ENCODE measurements at regions not wholly inside any gene's neighbourhood (a gene's known extent, or its start where the extent isn't known, plus 50 kb on each side); places are given as distances from the start of the nearest gene placed in this dataset.
A peak's percentile ranks its signal among the peaks of the same experiment; 100 is the strongest.
"Not testable (repeated sequence)": the region's sequence is repeated elsewhere in the genome, so short reads cannot be mapped to it uniquely, and the experiment has no call there.

DNA sequence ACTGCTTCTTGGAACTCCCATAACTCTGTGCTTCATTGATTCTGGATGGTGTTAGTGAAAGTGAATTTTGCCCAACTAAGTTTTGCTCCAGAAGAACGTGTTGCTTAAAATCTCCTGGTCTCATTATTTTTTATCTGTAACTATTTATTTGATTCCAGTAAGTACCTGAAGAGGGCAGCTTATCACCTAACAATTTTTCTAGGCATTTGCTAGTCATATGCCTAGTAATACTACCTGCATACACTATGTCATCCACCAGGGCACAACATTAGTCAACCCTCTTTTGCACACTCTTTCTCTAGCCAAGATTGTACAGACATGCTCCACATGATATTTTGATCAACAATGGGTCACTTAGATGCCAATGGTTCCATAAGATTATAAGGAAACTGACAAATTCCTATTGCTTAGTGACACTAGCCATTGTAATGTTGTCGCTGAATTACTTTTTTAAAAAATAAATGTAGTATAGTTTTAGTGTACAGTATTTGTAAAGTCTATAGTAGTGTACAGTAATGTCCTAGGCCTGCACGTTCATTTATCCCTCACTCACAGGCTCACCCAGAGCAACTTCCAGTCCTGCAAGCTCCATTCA is 499.9 kb upstream of the AADAT start:
- peak; percentile 70 for DNase-seq (ENCODE audit: low read depth)

DNA sequence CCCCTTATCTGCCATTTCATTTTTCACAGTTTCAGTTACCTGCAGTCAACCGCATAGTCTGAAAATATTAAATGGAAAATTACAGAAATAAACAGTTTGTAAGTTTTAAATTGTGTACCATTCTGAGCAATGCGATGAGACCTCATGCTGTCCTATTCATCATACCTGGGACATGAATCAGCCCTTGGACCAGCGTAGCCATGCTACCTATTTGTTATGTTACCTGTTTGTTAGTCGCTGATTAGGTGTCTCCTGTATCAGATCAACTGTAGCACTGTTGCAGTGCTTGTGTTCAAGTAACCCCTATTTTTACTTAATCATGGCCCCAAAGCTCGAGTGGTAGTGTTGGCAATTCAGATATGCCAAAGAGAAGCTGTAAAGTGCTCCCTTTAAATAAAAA is 492.2 kb upstream of the AADAT start:
- DNase-seq (ENCODE audit: low read depth): no peak

DNA sequence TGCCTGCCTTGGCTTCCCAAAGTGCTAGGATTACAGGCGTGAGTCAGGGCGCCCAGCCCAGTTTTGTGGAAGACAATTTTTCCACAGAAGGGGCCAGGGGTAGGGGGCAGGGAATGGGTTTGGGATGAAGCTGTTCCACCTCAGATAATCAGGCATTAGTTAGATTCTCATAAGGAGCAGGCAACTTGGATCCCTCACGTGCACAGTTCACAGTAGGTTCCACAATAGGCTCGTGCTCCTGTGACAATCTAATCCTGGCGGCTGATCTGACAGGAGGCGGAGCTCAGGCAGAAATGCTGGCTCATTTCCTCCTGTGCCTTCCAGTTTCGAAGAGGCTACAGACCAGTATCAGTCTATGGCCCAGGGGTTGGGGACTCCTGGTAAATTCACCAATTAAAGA is 491.6 kb upstream of the AADAT start:
- DNase-seq (ENCODE audit: low read depth): no peak

DNA sequence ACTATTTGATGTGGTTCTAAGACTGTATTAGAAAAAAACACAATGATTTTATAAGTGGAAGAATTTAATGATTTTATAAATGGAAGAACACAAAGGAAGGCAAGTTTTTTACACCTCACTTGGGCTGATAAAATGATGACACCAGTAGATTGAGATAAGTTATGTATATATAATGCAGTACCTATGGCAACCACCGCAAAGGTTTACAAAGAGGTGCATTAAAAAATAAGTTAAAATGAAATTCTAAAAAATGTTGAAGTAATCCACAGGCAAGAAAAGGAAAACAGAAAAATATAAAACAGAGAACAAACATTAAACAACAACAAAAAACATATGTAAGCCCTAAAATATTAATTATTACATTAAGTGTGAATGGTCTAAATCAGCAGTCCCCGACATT is 490.9 kb upstream of the AADAT start:
- no peak for DNase-seq (ENCODE audit: low read depth)

DNA sequence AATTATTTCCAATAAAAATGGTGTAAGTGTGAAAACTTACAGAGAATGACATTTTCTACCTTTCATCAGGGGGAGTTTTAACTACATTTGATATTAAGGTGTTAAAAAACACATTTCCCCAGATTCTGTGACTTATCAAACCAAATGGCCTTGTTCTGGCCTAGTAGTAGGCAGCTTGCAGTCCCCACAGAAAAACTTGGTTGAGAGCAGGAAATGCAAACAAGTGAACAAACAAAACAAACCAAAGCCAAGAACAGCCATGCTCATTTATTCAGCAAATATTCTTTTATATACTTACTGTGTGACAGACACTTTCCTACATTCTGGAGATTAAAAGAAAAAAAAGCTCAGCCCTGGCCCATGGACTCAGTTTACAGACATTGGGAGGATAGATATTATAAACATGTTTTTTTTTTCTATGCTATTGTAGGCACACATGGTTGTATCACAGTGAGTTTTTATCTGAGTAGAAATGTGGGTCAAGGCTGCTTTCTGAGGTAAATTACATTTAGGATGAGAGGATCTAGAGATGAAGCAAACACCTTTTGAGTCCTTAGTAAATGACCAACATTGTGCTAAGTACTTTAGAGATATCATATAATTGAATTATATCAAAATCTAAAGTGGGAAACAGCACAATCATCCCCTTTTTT is 449.2 kb upstream of the AADAT start:
- DNase-seq (ENCODE audit: low read depth): no peak

DNA sequence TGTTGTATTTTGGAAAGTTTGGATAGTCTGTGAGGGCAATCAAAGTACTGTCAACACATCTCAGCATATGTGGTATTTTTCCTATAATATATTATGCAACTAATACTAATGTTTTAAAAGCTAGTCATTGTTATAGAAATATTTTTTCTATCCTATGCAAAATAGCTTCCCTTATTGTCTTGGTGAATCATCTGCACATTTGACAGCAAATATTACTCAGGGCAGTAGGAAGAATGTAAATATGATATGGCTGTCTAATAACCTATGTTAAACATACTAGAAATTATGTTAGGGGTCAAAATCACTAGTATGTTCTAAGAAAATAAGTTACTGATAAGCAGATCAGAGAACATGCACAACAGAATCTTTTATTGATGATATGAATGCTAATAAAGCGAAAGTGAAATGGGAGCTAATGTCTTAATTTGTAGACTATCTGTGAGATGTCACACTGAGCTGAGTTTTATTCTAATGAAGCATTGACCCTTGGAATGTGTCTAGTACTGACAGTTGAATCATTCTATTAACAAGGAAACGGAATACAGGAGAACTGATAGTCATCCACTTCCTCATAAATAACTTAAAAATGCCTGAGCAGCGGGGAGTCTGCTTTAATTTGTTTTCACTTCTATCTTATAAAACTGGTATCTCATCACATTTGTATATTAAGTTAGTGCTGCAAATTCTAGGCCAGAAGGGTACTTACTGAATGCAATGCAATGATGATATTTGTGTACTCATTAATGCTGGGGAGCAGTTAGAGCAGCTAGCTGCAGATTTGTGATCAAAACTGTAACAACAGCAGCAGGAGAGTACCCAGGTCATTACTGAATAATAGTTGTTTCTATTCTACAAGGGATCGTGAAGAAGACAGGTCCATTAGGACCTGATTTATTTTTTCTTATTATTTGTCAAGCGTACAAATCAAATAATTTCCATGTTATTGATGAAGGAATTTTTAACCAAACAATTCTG is 440.3 kb upstream of the AADAT start:
- peak; percentile 4 for DNase-seq (ENCODE audit: low read depth)

DNA sequence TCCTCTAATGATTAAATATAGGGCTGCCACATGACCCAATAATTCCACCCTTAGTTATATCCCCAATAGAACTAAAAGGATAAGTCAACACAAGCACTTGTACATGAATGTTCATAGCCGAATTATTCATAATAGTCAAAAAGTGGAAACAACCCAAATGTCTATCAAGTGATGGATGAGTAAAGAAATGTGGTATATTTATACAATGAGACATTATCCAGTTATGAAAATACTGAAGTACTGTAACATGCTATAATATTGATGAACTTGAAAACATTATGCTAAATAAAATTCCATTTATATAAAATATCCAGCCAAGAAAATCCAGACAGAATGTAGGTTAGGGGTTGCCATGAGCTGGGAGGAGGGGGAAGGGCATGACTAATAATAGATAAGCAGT is 436.7 kb upstream of the AADAT start:
- DNase-seq (ENCODE audit: low read depth): no peak

DNA sequence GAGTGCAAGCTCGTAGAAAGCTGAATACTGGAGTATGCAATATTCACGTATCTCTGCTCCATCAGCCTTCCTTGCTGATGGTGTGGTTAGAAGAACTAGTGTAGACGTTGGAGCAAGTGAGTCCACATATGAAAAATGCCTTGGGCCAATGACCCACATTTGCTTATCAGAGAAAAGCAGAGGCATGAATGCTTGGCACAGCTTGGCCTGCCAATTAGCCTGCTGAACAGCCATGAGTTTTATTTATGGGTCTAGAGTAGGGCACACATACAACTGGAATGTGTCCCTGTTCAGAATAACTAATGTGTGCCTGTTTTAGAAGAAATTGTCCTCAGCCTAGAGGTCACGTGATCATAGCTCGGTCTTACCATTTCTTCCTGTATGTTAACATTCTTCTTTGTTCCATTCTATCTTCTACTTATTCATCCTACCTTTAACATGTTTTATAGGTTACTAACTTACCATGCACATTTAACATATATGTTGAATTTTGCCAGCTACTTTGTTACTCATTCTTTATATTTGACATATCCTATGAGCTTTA is 432.7 kb upstream of the AADAT start:
- DNase-seq (ENCODE audit: low read depth): no peak

DNA sequence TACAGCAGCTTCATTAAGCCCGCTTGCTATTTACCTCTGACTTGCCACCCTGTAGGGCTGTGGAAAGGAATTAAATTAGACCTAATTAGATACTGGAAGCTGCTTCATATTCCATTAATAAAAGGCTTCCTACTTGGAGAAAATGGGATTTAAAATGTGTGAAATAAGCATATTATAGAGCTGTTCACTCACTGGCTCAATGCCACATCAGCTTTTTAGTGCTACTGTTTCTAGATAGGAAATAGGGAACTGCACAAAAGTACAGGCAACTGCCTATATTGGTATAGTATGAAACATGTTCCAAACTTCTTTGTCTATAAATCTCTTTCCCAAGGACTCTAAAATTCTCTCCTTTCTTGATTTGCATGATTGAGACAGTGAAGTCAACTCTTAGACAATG is 407.9 kb upstream of the AADAT start:
- no peak for DNase-seq (ENCODE audit: low read depth)

DNA sequence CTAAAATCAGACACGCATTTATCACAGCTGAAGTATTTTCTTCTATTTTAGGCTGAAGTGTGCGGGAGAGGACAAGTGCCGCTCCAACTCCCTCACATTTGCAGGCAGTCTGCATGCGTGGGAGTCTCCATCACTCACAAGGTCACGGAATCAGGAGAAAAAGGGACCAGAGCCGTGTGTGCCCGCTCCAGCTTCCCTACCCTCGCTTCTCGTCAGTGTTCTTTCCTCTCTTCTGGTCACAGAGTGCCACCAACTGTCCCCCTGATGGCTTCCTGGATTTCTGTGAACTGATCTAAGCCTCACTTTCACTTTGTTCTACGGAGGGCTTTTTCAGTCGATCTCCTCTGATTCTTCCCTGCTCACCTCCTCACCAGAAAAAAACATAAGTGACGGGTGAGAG is 407.4 kb upstream of the AADAT start:
- no peak for DNase-seq (ENCODE audit: low read depth)

DNA sequence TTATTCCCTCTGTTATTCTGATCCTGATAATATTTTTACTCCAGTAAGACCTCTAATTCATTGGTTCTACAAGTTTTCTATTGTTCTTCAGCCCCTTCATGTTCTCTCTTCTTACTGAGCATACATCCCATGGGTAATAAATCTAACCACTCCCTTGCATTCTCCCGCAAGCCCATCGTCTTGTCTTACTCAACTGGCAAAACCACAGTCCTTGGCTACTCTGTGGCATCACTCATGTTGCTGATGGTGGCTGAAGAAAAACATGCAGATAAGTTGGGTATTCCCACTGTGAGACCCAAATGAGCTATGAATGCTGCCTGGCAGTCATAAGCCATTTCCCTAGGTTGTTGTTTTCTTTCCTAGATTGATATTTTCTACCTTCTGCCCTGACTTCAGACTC is 402.2 kb upstream of the AADAT start:
- DNase-seq (ENCODE audit: low read depth): peak; percentile 62

DNA sequence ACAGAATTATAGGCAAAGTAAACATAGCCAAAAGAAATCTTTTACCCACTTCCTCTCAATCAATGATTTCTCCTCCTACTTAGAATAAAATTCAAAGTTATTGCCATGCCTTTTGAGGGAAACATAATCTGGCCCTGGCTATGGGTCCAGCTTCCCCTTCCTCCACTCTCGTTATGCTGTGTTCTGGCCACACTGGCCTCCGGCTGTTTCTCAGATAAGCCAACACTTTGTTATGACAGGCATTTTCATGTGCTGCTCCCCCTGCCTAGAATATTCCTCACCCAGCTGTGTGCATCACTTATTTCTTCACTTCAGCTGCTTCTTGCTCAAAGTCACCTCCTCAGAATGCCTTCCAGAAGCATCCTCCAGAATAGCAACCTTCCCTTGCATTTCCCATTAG is 386.6 kb upstream of the AADAT start:
- peak; percentile 78 for DNase-seq (ENCODE audit: low read depth)

DNA sequence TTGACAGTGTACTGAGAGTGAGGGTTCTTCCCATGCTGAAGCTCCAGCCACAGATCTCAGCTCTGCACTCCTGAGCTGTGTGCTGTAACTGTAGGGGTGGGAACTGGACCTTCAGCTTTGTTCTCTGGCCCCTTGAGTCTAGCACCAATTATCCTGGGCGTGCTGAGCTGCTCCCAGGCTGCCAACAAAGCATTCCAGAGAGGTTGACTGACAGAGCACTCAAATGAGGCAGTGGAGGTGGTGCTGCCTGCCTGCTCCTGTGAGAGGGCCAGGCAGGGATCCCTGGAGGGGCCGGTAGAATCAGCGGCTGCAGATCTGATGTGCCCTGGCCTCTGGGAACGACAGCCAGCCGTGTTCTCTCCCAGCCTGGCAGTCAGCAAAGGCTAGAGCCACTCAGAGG is 375.7 kb upstream of the AADAT start:
- no peak for DNase-seq (ENCODE audit: low read depth)

DNA sequence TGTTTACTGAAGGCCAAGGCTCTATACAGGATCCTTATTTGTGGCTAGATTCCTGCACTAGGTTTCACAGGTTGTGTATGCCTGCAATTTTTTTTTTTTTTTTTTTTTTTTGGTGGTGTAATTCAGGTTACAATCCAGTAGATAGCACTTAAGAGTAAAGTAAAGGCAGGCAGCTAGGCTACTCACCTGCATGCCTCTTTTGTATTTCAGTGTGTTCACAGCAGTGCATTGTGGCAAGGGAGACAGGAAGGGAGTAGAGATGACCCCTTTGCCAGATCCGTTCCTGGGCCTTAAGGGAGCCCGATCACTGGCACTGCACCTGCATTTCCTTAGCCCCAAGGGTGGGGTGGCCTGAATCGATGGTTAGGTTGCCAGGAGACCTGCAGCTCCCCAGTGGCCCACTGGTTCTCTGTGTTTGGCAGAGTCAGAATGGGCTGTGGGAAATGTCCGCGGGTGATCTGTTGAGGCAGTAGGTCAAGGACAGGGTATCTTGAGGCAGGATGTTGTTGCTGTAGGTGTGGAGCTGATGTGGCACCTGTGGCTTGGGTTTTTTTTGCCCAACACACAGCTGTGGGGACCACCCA is 374.9 kb upstream of the AADAT start:
- no peak for DNase-seq (ENCODE audit: low read depth)

DNA sequence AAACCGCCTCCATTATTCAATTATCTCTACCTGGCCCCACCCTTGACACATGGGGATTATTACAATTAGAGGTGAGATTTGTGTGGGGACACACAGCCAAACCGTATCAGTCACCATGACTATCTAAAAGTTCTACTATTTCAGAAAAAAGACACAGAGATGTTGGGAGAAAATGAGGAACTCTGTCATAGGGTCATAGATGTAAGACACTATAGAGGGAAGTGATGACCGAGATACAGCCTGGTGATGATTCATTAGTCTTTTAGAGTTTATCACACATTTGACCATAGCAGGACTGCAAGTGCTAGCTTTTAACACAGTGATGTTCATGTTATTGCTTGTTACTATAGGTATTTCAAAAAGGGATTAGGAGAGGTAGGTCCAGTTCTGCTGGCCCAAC is 357.0 kb upstream of the AADAT start:
- DNase-seq (ENCODE audit: low read depth): no peak

DNA sequence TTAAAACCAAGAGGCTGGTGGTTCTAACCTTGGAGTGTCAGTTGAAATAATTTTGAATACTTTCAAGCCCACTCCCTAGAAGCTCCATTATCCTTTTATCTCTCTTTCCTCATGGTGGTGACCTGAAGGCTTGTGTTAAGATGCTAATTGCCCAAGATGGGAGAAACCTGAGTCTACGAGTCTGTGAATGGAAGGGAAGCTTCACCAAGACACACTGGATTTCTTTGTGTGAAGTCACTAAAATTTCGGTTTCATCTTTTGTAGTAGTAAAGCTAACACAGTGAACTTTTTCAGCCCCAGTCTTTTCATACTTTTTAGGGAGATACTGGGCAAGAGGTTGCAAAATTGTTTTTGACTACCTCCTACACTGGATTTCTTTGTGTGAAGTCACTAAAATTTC is 351.4 kb upstream of the AADAT start:
- DNase-seq (ENCODE audit: low read depth): not testable (repeated sequence)

DNA sequence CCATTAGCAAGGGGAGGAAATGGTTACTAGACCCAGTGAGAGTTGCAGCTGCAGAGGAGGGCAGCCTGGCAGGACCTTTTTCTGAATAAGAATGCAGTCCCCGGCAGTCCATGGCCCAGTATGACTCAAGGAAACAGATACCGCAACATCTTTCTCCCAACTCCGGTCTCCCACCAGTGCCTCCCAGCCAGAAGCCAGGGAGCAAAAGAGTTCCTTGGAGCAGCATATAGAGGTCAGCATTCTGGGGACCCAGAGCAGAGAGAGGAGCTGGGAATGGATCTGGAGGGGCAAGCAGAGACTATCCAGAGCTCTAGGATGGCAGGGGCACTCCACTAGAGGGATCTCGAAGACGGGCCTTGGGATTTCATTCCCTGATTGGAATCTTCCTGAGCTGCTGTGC is 339.2 kb upstream of the AADAT start:
- no peak for DNase-seq (ENCODE audit: low read depth)

DNA sequence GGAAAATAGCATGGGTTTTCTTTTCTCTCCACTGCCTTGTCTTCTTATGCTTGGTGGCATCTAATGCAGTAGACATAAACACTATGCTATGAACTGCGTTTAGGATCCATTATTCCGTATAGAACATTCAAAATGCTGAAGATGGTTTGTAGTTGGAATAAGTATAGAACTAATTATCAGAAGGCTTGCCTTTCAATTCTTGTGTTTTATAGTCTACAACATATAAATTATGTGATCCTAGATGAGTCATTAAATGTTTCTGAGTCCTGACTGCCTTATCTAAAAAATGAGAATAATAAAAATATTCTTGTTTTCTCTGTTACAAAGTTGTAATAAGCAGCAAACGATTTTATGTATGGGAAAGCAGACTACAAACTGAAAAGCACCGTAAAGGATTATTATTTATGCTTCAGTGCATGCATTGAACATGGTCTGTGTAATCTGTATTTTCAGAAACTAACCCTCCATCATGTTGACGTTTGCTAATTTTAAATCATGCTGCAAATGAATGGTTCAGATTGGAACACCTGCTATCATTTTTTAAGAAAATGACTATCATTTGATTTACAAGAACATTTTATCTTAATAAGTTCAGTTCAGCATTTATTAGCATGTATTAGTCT is 335.9 kb upstream of the AADAT start:
- DNase-seq (ENCODE audit: low read depth): no peak

DNA sequence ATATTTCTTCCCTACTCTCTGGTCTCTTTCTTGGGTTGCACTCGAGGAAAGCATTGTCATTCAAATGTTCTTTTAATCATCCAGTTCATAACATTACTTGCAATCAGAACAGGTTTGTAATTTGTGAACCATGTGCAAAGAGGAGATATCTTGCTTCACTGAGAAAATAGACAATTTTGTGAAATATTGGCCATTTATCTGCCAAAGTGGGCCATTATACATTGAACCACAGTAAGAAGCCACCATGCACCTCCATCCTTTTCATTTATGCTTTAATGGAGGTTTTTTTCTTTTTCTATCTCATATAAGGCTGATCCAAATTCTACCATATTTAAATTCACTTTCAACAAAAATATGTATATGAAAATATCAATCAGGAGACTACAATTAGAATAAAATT is 335.3 kb upstream of the AADAT start:
- DNase-seq (ENCODE audit: low read depth): no peak

DNA sequence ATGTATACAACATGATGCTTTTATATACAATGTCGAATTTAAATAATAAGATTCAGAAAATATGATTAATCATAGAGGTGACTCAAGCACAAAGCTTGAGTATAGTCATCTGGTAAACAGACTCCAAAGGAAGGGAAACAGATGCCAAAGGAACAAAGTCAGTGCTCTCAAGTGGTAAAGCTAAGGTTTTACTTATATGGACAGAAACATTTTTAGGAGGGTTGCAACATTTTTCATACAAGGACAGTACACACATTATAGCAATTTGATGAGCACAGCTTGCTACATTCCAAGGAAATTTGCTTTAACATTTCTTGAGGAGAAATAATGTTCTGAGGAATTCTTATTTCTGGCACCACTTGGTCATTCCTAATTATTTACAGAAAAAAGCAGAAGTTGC is 333.4 kb upstream of the AADAT start:
- DNase-seq (ENCODE audit: low read depth): peak; percentile 93

DNA sequence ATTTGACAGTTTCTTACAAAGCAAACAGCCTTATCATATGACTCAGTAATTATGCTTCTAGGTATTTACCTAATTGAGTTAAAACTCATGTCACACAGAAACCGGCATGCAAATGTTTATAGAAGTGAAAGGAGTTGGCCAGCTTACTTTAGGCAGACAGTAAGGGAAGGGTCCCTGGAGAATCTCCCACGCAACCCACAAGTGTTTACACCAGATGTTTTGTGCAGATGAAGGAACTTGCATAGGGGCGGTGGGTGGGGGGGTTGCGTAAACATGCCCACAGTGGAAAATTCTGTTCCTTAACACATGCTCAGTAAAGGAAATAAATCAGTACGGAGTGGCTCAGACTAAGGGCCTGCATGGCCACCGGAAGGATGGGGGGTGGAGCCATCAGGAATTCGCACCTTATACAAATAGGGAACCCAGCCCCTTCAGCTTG is 330.5 kb upstream of the AADAT start:
- peak; percentile 94 for DNase-seq (ENCODE audit: low read depth)

DNA sequence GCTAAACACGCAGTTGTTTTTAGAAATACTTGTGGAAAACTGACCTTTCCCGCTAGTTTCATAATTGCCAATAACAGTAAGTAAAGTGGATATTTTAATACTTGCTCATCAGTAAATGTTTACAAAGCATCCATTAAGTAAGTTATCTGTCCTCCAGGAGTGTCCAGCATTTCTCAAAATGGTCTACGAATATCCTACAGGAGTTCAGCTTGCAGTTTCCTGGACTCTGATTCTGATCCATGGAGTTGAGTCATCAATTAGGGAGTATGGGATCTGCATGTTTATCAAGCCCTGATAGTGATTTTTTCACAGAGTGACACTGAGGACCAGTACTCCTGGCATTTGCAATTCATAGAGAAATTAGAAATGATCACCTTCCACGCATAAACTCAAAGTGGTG is 325.2 kb upstream of the AADAT start:
- peak; percentile 60 for DNase-seq (ENCODE audit: low read depth)

Measured in amniotic epithelial cell (primary cell).